GM23338 (cell line): ENCODE measurements at regions not wholly inside any gene's neighbourhood (a gene's known extent, or its start where the extent isn't known, plus 50 kb on each side); places are given as distances from the start of the nearest gene placed in this dataset.

Source experiments
- ATAC-seq: fragments of 200-7000 bp; cut with Tn5 transposase; 3 replicates; pipeline ENCODE4 v1.9.1; 2020
- DNase-seq: peaks from one replicate; pipeline ENCODE4 v3.0.0-alpha.2; 2015; ENCODE audit warnings: low spot score
- H2AFZ ChIP-seq: fragments of 200-600 bp; sonication (generic); 2 replicates; pipeline ENCODE4 v1.8.0; 2016; ENCODE audit warnings: antibody characterized with exemption, mild to moderate bottlenecking, moderate library complexity
- H3F3A ChIP-seq: fragments of 200-600 bp; sonication (generic); replicated peaks from 2 replicates; pipeline ENCODE4 v1.8.0; 2017; ENCODE audit warnings: antibody characterized with exemption, mixed run types, low read depth
- H3K27ac ChIP-seq: fragments of 200-600 bp; sonication (generic); 2 replicates; pipeline ENCODE4 v1.6.1; 2016; ENCODE audit warnings: low read depth
- H3K27me3 ChIP-seq: fragments of 200-600 bp; sonication (generic); 2 replicates; pipeline ENCODE4 v1.8.0; 2016; ENCODE audit warnings: mild to moderate bottlenecking, mixed run types, moderate library complexity; ENCODE audit not compliant: insufficient read depth
- H3K36me3 ChIP-seq: fragments of 200-600 bp; sonication (generic); 2 replicates; pipeline ENCODE4 v1.8.0; 2016; ENCODE audit warnings: mild to moderate bottlenecking; ENCODE audit not compliant: insufficient read depth
- H3K4me1 ChIP-seq: fragments of 200-600 bp; sonication (generic); 2 replicates; pipeline ENCODE4 v1.8.0; 2016; ENCODE audit warnings: mild to moderate bottlenecking, moderate library complexity; ENCODE audit not compliant: insufficient read depth
- H3K4me2 ChIP-seq: fragments of 200-600 bp; sonication (generic); 2 replicates; pipeline ENCODE4 v1.7.1; 2017; ENCODE audit warnings: mixed run types
- H3K4me3 ChIP-seq: fragments of 200-600 bp; sonication (generic); 2 replicates; pipeline ENCODE4 v1.6.1; 2016; ENCODE audit warnings: mixed run types
- H3K79me2 ChIP-seq: fragments of 200-600 bp; sonication (generic); replicated peaks from 2 replicates; pipeline ENCODE4 v1.8.0; 2017; ENCODE audit warnings: mild to moderate bottlenecking; ENCODE audit not compliant: insufficient read depth
- H3K9me2 ChIP-seq: fragments of 200-600 bp; sonication (generic); 2 replicates; pipeline ENCODE4 v1.8.0; 2017; ENCODE audit not compliant: insufficient read depth
- H4K20me1 ChIP-seq: fragments of 200-600 bp; sonication (generic); replicated peaks from 2 replicates; pipeline ENCODE4 v1.8.0; 2017; ENCODE audit warnings: mild to moderate bottlenecking; ENCODE audit not compliant: insufficient read depth
- H3K27ac Mint-ChIP-seq: 2 replicates; pipeline ENCODE4 v1.8.0; 2020; ENCODE audit warnings: inconsistent platforms, mild to moderate bottlenecking, moderate library complexity, mixed read lengths
- H3K27me3 Mint-ChIP-seq: 3 replicates; pipeline ENCODE4 v1.8.0; 2022; ENCODE audit warnings: low read depth, mild to moderate bottlenecking, moderate library complexity, mixed read lengths, inconsistent platforms; ENCODE audit not compliant: insufficient read depth, poor library complexity
- H3K36me3 Mint-ChIP-seq: 3 replicates; pipeline ENCODE4 v1.8.0; 2021; ENCODE audit warnings: low read depth, mild to moderate bottlenecking, inconsistent platforms, moderate library complexity, mixed read lengths
- H3K4me1 Mint-ChIP-seq: 3 replicates; pipeline ENCODE4 v1.8.0; 2020; ENCODE audit warnings: mild to moderate bottlenecking, inconsistent platforms, mixed read lengths
- H3K4me3 Mint-ChIP-seq: 3 replicates; pipeline ENCODE4 v1.8.0; 2021; ENCODE audit warnings: moderate library complexity, mild to moderate bottlenecking, inconsistent platforms, mixed read lengths
- H3K9me3 Mint-ChIP-seq: 3 replicates; pipeline ENCODE4 v1.8.0; 2020; ENCODE audit warnings: moderate library complexity, mild to moderate bottlenecking, inconsistent platforms, mixed read lengths
- EZH2phosphoT487 ChIP-seq: fragments of 200-600 bp; sonication (generic); IDR thresholded peaks from one replicate; pipeline ENCODE4 v1.8.1; 2018; ENCODE audit warnings: antibody characterized with exemption; ENCODE audit not compliant: unreplicated experiment
- NANOG ChIP-seq: IDR thresholded peaks from 2 replicates; pipeline ENCODE4 v1.6.1; 2016; ENCODE audit warnings: antibody characterized with exemption, borderline replicate concordance
- POLR2AphosphoS5 ChIP-seq: IDR thresholded peaks from 2 replicates; pipeline ENCODE4 v1.6.1; 2016; ENCODE audit warnings: antibody characterized with exemption, low read depth
- STAT1 ChIP-seq: IDR thresholded peaks from one replicate; pipeline ENCODE4 v1.6.1; 2016; ENCODE audit warnings: antibody characterized with exemption; ENCODE audit not compliant: unreplicated experiment
- TF ChIP-seq, protein P1 (sequence below): fragments of 250-450 bp; sonication (Bioruptor Pico); IDR thresholded peaks from 2 replicates; pipeline ENCODE4 v1.5.0; 2020; ENCODE audit warnings: mild to moderate bottlenecking, moderate library complexity
- TF ChIP-seq, protein P2 (sequence below): IDR thresholded peaks from 2 replicates; pipeline ENCODE4 v1.6.1; 2016; ENCODE audit warnings: antibody characterized with exemption

DNA sequence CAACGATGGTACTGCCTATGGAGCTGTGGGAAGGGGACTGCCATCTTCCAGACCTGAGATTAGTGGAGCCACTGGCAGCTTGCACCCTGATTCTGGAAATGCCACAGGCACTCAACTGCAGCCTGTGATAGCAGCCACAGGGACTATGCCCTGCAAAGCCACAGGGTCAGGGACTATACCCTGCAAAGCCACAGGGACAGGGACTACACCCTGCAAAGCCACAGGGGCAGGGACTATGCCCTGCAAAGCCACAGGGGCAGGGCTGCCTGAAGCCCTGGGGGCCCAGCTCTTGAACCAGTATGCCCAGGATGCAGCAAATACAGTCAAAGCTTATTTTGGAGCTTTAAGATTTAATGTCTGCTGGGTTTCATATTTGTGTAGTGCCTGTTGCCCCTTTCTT lies 346.6 kb downstream of the C6orf118 start:
- Histone ChIP-seq H3K27me3 (no peaks in the 10 kb centered on the region), H3K79me2 (no peaks in the 10 kb centered on the region), H3K9me2 (no peaks in the 10 kb centered on the region), H3K36me3 (no peaks in the 10 kb centered on the region), H3K4me3 (no peak overlapping the region), H3K4me1 (peaks cover 9% of the 10 kb centered on the region), H3F3A (no peaks in the 10 kb centered on the region), H2AFZ (no peak overlapping the region), H3K27ac (no peak overlapping the region), H4K20me1 (no peaks in the 10 kb centered on the region), H3K4me2 (no peak overlapping the region)
- peaks cover 3% of the 10 kb centered on the region; the same call in 1 of the 3 replicates for H3K36me3 Mint-ChIP-seq
- DNase-seq (no peak), ATAC-seq (no peak)
- H3K4me3 Mint-ChIP-seq: no peak overlapping the region
- H3K27me3 Mint-ChIP-seq: no peaks in the 10 kb centered on the region
- H3K4me1 Mint-ChIP-seq: peaks cover 9% of the 10 kb centered on the region; the same call in 2 of the 3 replicates
- H3K9me3 Mint-ChIP-seq: peaks cover 10% of the 10 kb centered on the region; the same call in 2 of the 3 replicates
- no peak overlapping the region for H3K27ac Mint-ChIP-seq
- TF ChIP-seq, protein P1, sequence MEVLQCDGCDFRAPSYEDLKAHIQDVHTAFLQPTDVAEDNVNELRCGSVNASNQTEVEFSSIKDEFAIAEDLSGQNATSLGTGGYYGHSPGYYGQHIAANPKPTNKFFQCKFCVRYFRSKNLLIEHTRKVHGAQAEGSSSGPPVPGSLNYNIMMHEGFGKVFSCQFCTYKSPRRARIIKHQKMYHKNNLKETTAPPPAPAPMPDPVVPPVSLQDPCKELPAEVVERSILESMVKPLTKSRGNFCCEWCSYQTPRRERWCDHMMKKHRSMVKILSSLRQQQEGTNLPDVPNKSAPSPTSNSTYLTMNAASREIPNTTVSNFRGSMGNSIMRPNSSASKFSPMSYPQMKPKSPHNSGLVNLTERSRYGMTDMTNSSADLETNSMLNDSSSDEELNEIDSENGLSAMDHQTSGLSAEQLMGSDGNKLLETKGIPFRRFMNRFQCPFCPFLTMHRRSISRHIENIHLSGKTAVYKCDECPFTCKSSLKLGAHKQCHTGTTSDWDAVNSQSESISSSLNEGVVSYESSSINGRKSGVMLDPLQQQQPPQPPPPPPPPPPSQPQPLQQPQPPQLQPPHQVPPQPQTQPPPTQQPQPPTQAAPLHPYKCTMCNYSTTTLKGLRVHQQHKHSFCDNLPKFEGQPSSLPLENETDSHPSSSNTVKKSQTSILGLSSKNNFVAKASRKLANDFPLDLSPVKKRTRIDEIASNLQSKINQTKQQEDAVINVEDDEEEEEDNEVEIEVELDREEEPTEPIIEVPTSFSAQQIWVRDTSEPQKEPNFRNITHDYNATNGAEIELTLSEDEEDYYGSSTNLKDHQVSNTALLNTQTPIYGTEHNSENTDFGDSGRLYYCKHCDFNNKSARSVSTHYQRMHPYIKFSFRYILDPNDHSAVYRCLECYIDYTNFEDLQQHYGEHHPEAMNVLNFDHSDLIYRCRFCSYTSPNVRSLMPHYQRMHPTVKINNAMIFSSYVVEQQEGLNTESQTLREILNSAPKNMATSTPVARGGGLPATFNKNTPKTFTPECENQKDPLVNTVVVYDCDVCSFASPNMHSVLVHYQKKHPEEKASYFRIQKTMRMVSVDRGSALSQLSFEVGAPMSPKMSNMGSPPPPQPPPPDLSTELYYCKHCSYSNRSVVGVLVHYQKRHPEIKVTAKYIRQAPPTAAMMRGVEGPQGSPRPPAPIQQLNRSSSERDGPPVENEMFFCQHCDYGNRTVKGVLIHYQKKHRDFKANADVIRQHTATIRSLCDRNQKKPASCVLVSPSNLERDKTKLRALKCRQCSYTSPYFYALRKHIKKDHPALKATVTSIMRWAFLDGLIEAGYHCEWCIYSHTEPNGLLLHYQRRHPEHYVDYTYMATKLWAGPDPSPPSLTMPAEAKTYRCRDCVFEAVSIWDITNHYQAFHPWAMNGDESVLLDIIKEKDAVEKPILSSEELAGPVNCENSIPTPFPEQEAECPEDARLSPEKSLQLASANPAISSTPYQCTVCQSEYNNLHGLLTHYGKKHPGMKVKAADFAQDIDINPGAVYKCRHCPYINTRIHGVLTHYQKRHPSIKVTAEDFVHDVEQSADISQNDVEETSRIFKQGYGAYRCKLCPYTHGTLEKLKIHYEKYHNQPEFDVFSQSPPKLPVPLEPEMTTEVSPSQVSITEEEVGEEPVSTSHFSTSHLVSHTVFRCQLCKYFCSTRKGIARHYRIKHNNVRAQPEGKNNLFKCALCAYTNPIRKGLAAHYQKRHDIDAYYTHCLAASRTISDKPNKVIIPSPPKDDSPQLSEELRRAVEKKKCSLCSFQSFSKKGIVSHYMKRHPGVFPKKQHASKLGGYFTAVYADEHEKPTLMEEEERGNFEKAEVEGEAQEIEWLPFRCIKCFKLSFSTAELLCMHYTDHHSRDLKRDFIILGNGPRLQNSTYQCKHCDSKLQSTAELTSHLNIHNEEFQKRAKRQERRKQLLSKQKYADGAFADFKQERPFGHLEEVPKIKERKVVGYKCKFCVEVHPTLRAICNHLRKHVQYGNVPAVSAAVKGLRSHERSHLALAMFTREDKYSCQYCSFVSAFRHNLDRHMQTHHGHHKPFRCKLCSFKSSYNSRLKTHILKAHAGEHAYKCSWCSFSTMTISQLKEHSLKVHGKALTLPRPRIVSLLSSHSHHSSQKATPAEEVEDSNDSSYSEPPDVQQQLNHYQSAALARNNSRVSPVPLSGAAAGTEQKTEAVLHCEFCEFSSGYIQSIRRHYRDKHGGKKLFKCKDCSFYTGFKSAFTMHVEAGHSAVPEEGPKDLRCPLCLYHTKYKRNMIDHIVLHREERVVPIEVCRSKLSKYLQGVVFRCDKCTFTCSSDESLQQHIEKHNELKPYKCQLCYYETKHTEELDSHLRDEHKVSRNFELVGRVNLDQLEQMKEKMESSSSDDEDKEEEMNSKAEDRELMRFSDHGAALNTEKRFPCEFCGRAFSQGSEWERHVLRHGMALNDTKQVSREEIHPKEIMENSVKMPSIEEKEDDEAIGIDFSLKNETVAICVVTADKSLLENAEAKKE (CRISPR knock-in tag): no peak
- no peak for TF ChIP-seq POLR2AphosphoS5
- TF ChIP-seq EZH2phosphoT487: no peak
- TF ChIP-seq STAT1: no peak
- no peak for TF ChIP-seq NANOG
- TF ChIP-seq, protein P2, sequence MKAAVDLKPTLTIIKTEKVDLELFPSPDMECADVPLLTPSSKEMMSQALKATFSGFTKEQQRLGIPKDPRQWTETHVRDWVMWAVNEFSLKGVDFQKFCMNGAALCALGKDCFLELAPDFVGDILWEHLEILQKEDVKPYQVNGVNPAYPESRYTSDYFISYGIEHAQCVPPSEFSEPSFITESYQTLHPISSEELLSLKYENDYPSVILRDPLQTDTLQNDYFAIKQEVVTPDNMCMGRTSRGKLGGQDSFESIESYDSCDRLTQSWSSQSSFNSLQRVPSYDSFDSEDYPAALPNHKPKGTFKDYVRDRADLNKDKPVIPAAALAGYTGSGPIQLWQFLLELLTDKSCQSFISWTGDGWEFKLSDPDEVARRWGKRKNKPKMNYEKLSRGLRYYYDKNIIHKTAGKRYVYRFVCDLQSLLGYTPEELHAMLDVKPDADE: no peak
